Liver (tissue), 8 donors: ENCODE measurements at regions not wholly inside any gene's neighbourhood (a gene's known extent, or its start where the extent isn't known, plus 50 kb on each side); places are given as distances from the start of the nearest gene placed in this dataset.

ENCODE experiments used
- DNase-seq: peaks from one replicate; pipeline ENCODE4 v3.0.0-alpha.2; 2017; ENCODE audit warnings: low spot score
- H3K27ac ChIP-seq, 2 donors: one replicate each; pipeline ENCODE4 v1.7.0; 2013; ENCODE audit warnings: inconsistent platforms in 2 of 2, low read length in 2 of 2, control low read depth in 1 of 2, low read depth in 1 of 2, mild to moderate bottlenecking in 1 of 2
- H3K27me3 ChIP-seq, 4 donors: one replicate each; pipeline versions ENCODE4 v1.6.1 to v1.7.0; 2013; ENCODE audit warnings: low read length in 3 of 4, inconsistent platforms in 1 of 4, mild to moderate bottlenecking in 1 of 4, moderate library complexity in 1 of 4; ENCODE audit not compliant: control insufficient read depth in 4 of 4, insufficient read depth in 4 of 4
- H3K36me3 ChIP-seq, 4 donors: one replicate each; pipeline versions ENCODE4 v1.6.1 to v1.7.0; 2013; ENCODE audit warnings: low read length in 3 of 4, mild to moderate bottlenecking in 3 of 4, low read depth in 1 of 4, moderate library complexity in 1 of 4; ENCODE audit not compliant: control insufficient read depth in 4 of 4, insufficient read depth in 3 of 4
- H3K4me1 ChIP-seq, 4 donors: one replicate each; pipeline versions ENCODE4 v1.6.1 to v1.7.0; 2013; ENCODE audit warnings: low read length in 3 of 4, mild to moderate bottlenecking in 3 of 4, moderate library complexity in 1 of 4; ENCODE audit not compliant: control insufficient read depth in 4 of 4, insufficient read depth in 4 of 4
- H3K4me3 ChIP-seq, 3 donors: one replicate each; pipeline versions ENCODE4 v1.6.1 to v1.7.0; 2013; ENCODE audit warnings: low read length in 3 of 3, control low read depth in 1 of 3, low read depth in 1 of 3, mild to moderate bottlenecking in 1 of 3
- H3K9ac ChIP-seq, 2 donors: one replicate each; pipeline ENCODE4 v1.7.0; 2013; ENCODE audit warnings: low read length in 2 of 2, mild to moderate bottlenecking in 2 of 2, moderate library complexity in 2 of 2, control low read depth in 1 of 2, low read depth in 1 of 2
- H3K9me3 ChIP-seq, 4 donors: one replicate each; pipeline versions ENCODE4 v1.6.1 to v1.7.0; 2013; ENCODE audit warnings: low read length in 3 of 4; ENCODE audit not compliant: control insufficient read depth in 4 of 4
- ATF3 ChIP-seq: IDR thresholded peaks from 2 replicates; pipeline ENCODE4 v1.6.1; 2016; ENCODE audit warnings: antibody characterized with exemption
- CTCF ChIP-seq: fragments of 150-350 bp; IDR thresholded peaks from 2 replicates; pipeline ENCODE4 v1.5.1; 2017; ENCODE audit warnings: improper control_type of control experiment, low read depth, low read length; ENCODE audit not compliant: missing input control
- EGR1 ChIP-seq, 2 donors: IDR thresholded peaks; 2 replicates each; pipeline ENCODE4 v1.6.1; 2016 to 2018; ENCODE audit warnings: antibody characterized with exemption in 2 of 2, low read depth in 2 of 2
- FOXA1 ChIP-seq: IDR thresholded peaks from 2 replicates; pipeline ENCODE4 v1.6.1; 2016; ENCODE audit warnings: antibody characterized with exemption
- FOXA2 ChIP-seq: IDR thresholded peaks from 2 replicates; pipeline ENCODE4 v1.6.1; 2016; ENCODE audit warnings: antibody characterized with exemption
- GABPA ChIP-seq, 2 donors: IDR thresholded peaks in 1 of 2; conservative IDR thresholded peaks in 1 of 2; 2 replicates each; pipeline ENCODE4 v1.6.1; 2016; ENCODE audit warnings: antibody characterized with exemption in 2 of 2, mild to moderate bottlenecking in 1 of 2, moderate library complexity in 1 of 2
- HNF4A ChIP-seq, 2 donors: conservative IDR thresholded peaks; 2 replicates each; pipeline ENCODE4 v1.6.1; 2016; ENCODE audit warnings: antibody characterized with exemption in 2 of 2, mild to moderate bottlenecking in 2 of 2
- JUND ChIP-seq, 2 donors: IDR thresholded peaks; 2 replicates each; pipeline ENCODE4 v1.6.1; 2016; ENCODE audit warnings: antibody characterized with exemption in 2 of 2
- MAX ChIP-seq: IDR thresholded peaks from 2 replicates; pipeline ENCODE4 v1.6.1; 2016; ENCODE audit warnings: antibody characterized with exemption
- NR2F2 ChIP-seq: IDR thresholded peaks from 2 replicates; pipeline ENCODE4 v1.6.1; 2016; ENCODE audit warnings: antibody characterized with exemption
- RAD21 ChIP-seq, 2 donors: IDR thresholded peaks; 2 replicates each; pipeline ENCODE4 v1.6.1; 2016; ENCODE audit warnings: antibody characterized with exemption in 2 of 2, mild to moderate bottlenecking in 2 of 2
- REST ChIP-seq: IDR thresholded peaks from 2 replicates; pipeline ENCODE4 v1.6.1; 2016; ENCODE audit warnings: antibody characterized with exemption, mild to moderate bottlenecking
- SP1 ChIP-seq: IDR thresholded peaks from 2 replicates; pipeline ENCODE4 v1.6.1; 2018; ENCODE audit warnings: antibody characterized with exemption, mild to moderate bottlenecking
- TAF1 ChIP-seq: conservative IDR thresholded peaks from 2 replicates; pipeline ENCODE4 v1.6.1; 2016; ENCODE audit warnings: antibody characterized with exemption, mild to moderate bottlenecking
- YY1 ChIP-seq: IDR thresholded peaks from 2 replicates; pipeline ENCODE4 v1.6.1; 2016; ENCODE audit warnings: antibody characterized with exemption, mild to moderate bottlenecking
- ZBTB33 ChIP-seq: IDR thresholded peaks from 2 replicates; pipeline ENCODE4 v1.6.1; 2016; ENCODE audit warnings: antibody characterized with exemption
- WGBS: extraction: QIAGEN DNeasy Blood & Tissue Kit; methylation state at CpG from one replicate; pipeline ENCODE4 v1.1.7; 2013; 5-methylcytosine and 5-hydroxymethylcytosine counted together
- donor health status: healthy.
- donor health status: healthy.
- donor health status: healthy.
- donor health status: healthy.
- donor health status: healthy.

- peaks cover 0 to 2% (median 0%) of the 10 kb centered on the region in 4 donors for H3K4me1 ChIP-seq
- H3K27ac ChIP-seq, result no peak overlapping the region
- TF ChIP-seq REST (no peak), CTCF (no peak), ZBTB33 (no peak), HNF4A (conservative IDR thresholded peaks at IDR 0.05) (no peak), SP1 (no peak), ATF3 (no peak), YY1 (no peak), TAF1 (no peak), JUND (IDR thresholded peaks at IDR 0.05) (no peak), RAD21 (IDR thresholded peaks at IDR 0.05) (no peak), GABPA (IDR thresholded peaks at IDR 0.05 in 1 of 2, conservative IDR thresholded peaks at IDR 0.05 in 1 of 2) (no peak), FOXA1 (no peak), FOXA2 (no peak), EGR1 (IDR thresholded peaks at IDR 0.05; ENCODE audit: low read depth in 2 of 2) (no peak), MAX (no peak), NR2F2 (no peak)
- DNase-seq, result no peak
- no peak overlapping the region for H3K4me3 ChIP-seq
- H3K27me3 ChIP-seq, result no peaks in the 10 kb centered on the region
- H3K9ac ChIP-seq, result no peak overlapping the region
- 91% methylated on average over 7 of the region's 7 CpGs for WGBS
- no peaks in the 10 kb centered on the region for H3K9me3 ChIP-seq
- H3K36me3 ChIP-seq, result no peaks in the 10 kb centered on the region
Observed at GRCh38 chr6:159421586-159421985, 252.4 kb downstream of the FNDC1 start.

- Histone ChIP-seq H3K27me3 (no peaks in the 10 kb centered on the region), H3K27ac (no peak overlapping the region), H3K4me3 (no peak overlapping the region), H3K4me1 (peaks cover 0 to 7% (median 3%) of the 10 kb centered on the region in 4 donors), H3K9me3 (peaks cover 0 to 7% (median 3%) of the 10 kb centered on the region in 4 donors), H3K36me3 (no peaks in the 10 kb centered on the region), H3K9ac (no peak overlapping the region)
- DNase-seq, result no peak
- WGBS, result 70% methylated on average over 2 of the region's 2 CpGs
- TF ChIP-seq MAX (no peak), NR2F2 (no peak)
Observed at GRCh38 chr6:159418997-159419396, 249.8 kb downstream of the FNDC1 start.
